Vagina (tissue), 2 donors: ENCODE measurements at regions not wholly inside any gene's neighbourhood (a gene's known extent, or its start where the extent isn't known, plus 50 kb on each side); places are given as distances from the start of the nearest gene placed in this dataset.

ENCODE experiments used
- CTCF ChIP-seq, 3 experiments: fragments of 450-650 bp in 2 of 3; fragments of 200-600 bp in 1 of 3; sonication (generic) in 1 of 3; IDR thresholded peaks; one replicate each; pipeline ENCODE4 v1.5.1; 2017 to 2019; ENCODE audit warnings: antibody characterized with exemption in 3 of 3, mild to moderate bottlenecking in 2 of 3, moderate library complexity in 2 of 3
- POLR2AphosphoS5 ChIP-seq, 2 donors: sonication (generic); formaldehyde crosslinking; IDR thresholded peaks; one replicate each; pipeline ENCODE4 v1.9.0; 2017; ENCODE audit warnings: antibody characterized with exemption in 2 of 2, mild to moderate bottlenecking in 2 of 2, low read depth in 1 of 2; ENCODE audit not compliant: insufficient read depth in 1 of 2

DNA sequence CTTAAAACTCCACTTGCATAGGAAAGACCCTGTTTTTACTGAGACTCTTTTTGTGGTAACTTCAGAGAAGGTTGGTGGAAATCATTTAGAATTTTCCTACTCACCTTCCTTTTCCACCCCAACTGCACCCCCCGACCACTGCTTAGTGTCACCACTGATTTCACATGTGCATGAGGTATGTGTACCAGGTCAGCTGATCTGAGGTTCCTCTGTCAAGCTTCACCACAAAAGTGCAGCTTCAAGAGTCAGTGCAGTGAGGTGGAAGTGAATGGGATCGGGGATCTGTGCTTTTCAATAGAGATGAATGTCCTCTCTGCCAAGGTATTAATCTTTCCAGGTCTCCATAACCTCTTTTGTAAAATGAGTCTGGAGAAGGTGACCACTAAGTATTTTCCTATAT, 260.5 kb upstream of the WWC1 start:
- no peak for TF ChIP-seq CTCF (IDR thresholded peaks at IDR 0.05)
- TF ChIP-seq POLR2AphosphoS5 (IDR thresholded peaks at IDR 0.05; ENCODE audit: insufficient read depth in 1 of 2, low read depth in 1 of 2), result no peak
